ENCODE measurements at regions not wholly inside any gene's neighbourhood (a gene's known extent, or its start where the extent isn't known, plus 50 kb on each side); places are given as distances from the start of the nearest gene placed in this dataset.

DNA sequence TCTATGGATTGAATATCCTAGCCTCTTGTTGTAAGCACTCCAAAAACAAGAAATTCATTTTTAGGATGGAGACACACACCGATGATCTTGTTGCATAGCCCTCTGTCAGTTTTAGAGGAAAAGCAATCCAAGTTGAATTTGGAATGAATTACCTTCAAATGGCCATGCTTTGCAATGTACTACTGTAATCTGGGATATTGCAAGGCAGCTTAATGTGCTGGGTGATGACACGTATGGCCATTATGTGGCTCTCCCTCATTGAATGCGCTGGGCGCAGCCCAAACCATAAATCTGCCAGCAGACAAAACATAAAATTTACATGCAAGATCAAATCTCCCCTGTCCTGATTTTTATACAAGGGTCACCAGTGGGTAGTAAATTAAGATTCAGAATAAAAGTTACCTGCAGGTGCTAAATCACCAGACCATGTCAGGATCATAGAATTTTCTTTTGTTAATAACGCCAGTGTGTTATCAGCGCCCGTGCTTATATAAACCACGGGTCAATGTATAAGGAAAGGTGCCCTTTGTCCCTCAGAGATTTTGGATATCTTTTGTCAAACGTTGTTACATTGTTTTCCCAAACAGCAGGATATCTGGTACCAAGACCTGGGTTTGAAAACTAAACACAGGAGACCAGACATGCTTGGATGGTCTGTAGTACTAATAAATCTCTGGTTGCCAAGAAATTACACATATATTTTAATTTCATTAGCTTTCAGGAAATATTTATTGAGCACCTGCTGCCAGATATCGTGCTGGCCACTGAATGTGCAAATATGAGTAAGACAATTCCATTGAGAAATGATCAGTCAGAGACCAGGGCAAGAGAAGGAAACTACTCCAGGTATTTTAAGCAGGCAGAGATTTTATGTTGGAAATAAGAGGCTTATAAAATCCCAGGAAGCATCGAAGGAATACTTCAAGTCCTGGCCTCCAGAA, 237.1 kb downstream of the EBLN2 start:
- POLR2A ChIA-PET: no interaction called here
- Mint-ChIP-seq H3K27ac (no peak overlapping the region), H3K36me3 (ENCODE audit: low read depth) (no peaks in the 10 kb centered on the region), H3K4me3 (no peak overlapping the region), H3K9me3 (no peaks in the 10 kb centered on the region), H3K27me3 (peaks cover 2% of the 10 kb centered on the region), H3K4me1 (ENCODE audit: low read depth) (no peaks in the 10 kb centered on the region)
- ATAC-seq (no peak), DNase-seq (no peak)
- TF ChIP-seq, protein P1, sequence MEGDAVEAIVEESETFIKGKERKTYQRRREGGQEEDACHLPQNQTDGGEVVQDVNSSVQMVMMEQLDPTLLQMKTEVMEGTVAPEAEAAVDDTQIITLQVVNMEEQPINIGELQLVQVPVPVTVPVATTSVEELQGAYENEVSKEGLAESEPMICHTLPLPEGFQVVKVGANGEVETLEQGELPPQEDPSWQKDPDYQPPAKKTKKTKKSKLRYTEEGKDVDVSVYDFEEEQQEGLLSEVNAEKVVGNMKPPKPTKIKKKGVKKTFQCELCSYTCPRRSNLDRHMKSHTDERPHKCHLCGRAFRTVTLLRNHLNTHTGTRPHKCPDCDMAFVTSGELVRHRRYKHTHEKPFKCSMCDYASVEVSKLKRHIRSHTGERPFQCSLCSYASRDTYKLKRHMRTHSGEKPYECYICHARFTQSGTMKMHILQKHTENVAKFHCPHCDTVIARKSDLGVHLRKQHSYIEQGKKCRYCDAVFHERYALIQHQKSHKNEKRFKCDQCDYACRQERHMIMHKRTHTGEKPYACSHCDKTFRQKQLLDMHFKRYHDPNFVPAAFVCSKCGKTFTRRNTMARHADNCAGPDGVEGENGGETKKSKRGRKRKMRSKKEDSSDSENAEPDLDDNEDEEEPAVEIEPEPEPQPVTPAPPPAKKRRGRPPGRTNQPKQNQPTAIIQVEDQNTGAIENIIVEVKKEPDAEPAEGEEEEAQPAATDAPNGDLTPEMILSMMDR (IDR thresholded peaks at IDR 0.05): no peak
- CTCF ChIA-PET: no interaction called here
- intact Hi-C loops (cut with micrococcal nuclease): no loop called here

DNA sequence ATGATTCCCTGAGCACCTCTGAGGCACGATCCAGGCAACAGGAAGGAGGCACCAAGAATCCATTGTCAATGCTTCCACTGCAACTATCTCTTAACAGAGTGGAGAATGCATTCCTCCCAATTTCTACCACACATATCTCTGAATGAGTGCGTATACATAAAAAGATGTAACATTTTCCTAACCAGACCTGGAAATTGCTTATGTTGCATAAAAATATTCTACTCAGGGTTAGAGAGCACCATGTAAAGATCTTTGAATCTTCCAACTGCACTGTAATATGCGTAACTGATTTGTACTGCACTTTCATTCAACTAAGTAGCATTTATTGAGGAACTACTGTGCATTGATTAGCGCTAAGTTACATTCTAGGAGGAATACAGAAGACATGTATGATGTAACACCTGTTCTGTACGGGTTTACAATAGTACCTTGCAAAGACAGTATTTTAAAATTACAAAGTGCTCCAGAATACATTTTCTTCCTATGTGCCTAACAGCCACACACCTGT, 237.8 kb downstream of the EBLN2 start:
- TF ChIP-seq, protein P1 (IDR thresholded peaks at IDR 0.05): no peak
- ChIA-PET POLR2A (no interaction called here), CTCF (no interaction called here)

DNA sequence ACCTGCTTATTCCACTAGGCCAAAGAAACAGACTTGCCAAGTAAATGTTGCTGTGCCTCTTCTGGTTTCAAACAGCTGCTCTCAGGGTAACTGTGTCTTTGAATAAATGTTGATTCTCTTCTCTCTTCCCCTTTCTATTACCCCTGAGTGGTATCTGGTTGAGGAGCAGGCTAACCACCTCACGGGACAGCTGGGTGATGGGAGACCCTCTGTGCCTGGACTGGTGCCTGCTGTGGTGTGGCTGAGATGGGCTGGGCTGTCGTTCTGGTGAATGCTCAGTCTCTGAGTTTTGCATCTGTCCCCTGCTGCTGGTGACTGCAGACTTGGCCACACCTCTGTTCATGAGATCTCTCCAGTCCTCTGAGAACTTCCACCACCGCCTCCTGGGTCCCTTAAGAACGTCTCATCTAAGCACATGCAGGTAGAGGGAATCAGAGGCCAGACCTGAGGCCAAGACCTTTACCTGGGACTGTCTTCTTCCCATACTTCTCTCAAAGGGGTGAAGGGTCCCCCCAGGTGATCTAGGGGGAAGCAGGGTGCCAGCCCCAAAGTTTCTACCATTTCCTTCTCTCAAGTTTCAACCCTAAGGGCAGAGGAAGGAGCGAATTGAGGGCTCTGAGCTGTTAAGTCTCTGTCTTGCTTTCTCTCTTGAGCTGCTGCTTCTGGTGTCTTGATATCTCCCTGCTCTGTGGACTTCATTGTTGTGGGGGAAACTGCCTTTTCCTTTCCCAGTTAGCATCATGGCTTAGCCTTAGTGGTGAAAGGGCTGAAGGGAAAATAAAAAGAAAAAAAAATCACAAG, 252.9 kb downstream of the EBLN2 start:
- TF ChIP-seq, protein P1 (IDR thresholded peaks at IDR 0.05): no peak
- intact Hi-C loops (cut with micrococcal nuclease): no loop called here
- Mint-ChIP-seq H3K36me3 (ENCODE audit: low read depth) (no peaks in the 10 kb centered on the region), H3K4me3 (no peak overlapping the region), H3K9me3 (peaks cover 2% of the 10 kb centered on the region), H3K4me1 (ENCODE audit: low read depth) (no peaks in the 10 kb centered on the region), H3K27me3 (peaks cover 1% of the 10 kb centered on the region), H3K27ac (no peak overlapping the region)
- no peak for ATAC-seq
- ChIA-PET POLR2A (no interaction called here), CTCF (no interaction called here)
- no peak for DNase-seq

More for the DNA sequence above, 237.8 kb downstream of the EBLN2 start:
- peaks cover 4% of the 10 kb centered on the region for H3K27me3 Mint-ChIP-seq
- no peak overlapping the region for H3K27ac Mint-ChIP-seq
- no peaks in the 10 kb centered on the region for H3K36me3 Mint-ChIP-seq (ENCODE audit: low read depth)
- no peak overlapping the region for H3K4me3 Mint-ChIP-seq
- intact Hi-C loops (cut with micrococcal nuclease): no loop called here
- DNase-seq: no peak
- H3K4me1 Mint-ChIP-seq (ENCODE audit: low read depth): no peaks in the 10 kb centered on the region
- H3K9me3 Mint-ChIP-seq: no peaks in the 10 kb centered on the region
- ATAC-seq: no peak

DNA sequence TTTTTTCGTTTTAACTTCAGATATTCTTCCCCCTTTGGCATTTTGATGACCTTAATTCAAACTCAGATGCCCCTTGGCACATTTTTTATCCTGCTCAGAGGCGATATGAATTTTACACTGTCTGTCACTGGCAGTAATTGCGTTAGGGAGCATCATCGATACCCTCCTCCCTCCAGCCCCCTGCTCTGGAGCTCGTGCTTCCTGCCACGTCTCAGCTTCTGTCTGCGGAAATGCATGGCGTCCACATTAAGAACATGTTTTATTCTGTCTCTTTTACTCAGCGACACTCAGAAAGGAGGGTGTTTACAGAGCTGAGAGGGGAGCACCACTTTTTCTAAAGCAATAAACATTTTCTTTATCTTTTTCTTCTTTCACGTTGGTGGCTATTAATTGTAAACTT, 254.2 kb downstream of the EBLN2 start:
- Mint-ChIP-seq H3K36me3 (ENCODE audit: low read depth) (no peaks in the 10 kb centered on the region), H3K27ac (no peak overlapping the region), H3K9me3 (peaks cover 2% of the 10 kb centered on the region), H3K4me3 (no peak overlapping the region), H3K4me1 (ENCODE audit: low read depth) (no peaks in the 10 kb centered on the region), H3K27me3 (peaks cover 1% of the 10 kb centered on the region)
- POLR2A ChIA-PET: no interaction called here
- CTCF ChIA-PET: no interaction called here
- no peak for DNase-seq
- ATAC-seq: no peak
- intact Hi-C loops (cut with micrococcal nuclease): no loop called here
- TF ChIP-seq, protein P1 (IDR thresholded peaks at IDR 0.05): no peak

Data from activated CD8-positive, alpha-beta T cell treated with anti-CD3 and anti-CD28 coated beads for 36 hours (primary cell).